GM18868 (cell line): ENCODE measurements at regions not wholly inside any gene's neighbourhood (a gene's known extent, or its start where the extent isn't known, plus 50 kb on each side); places are given as distances from the start of the nearest gene placed in this dataset.

Source experiments
- ATAC-seq: cut with Tn5 transposase; IDR thresholded peaks from one replicate; pipeline ENCODE4 v1.9.1; 2021; ENCODE audit warnings: mild to moderate bottlenecking, moderate library complexity; ENCODE audit not compliant: unreplicated experiment

DNA sequence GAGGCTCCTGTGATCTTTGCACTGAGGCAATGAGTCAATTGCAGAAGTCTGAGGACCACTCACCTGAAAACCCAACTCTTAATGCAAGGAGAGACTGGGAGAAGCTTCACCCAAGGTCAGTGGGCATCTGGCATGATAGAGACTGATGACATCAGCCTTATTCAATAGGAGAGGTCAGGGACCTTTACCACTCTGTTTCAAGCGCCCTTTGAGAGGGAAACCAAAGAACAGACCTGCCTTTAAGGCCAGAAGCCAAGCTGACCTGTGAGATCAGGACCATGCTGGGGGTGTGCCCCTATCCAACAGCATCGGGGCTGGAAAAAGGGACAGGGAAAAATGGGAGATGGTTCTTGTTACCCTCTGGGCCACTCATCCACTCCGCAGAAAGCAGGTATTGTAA, 83.3 kb upstream of the FOXN3 start:
- no peak for ATAC-seq

DNA sequence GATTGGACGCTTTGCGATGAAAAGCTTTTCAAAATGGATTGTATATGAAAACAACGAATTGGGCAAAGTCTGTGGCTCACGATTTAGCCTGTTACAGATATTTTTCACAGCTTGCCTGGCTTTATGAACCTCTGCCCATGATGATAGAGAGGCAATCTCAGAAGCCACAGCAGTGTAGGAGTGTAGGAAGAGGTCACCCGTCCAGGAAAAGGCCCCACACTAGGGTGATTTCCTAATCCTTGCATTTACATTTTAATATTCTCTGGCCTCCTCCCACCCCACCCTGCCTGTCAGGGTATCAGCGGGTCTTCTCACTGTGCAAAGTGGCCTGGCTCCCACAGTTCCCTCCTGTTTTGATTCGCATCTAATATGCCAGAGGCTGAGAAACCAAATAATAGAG, 81.8 kb upstream of the FOXN3 start:
- ATAC-seq = no peak

GRCh38 chr14:89495718-89496117, 78.7 kb upstream of the FOXN3 start:
- ATAC-seq = no peak

GRCh38 chr14:89493877-89494634, 77.0 kb upstream of the FOXN3 start:
- peak; percentile 99 for ATAC-seq

- ATAC-seq = no peak
Measured at GRCh38 chr14:89493406-89493805, 76.4 kb upstream of the FOXN3 start.

DNA sequence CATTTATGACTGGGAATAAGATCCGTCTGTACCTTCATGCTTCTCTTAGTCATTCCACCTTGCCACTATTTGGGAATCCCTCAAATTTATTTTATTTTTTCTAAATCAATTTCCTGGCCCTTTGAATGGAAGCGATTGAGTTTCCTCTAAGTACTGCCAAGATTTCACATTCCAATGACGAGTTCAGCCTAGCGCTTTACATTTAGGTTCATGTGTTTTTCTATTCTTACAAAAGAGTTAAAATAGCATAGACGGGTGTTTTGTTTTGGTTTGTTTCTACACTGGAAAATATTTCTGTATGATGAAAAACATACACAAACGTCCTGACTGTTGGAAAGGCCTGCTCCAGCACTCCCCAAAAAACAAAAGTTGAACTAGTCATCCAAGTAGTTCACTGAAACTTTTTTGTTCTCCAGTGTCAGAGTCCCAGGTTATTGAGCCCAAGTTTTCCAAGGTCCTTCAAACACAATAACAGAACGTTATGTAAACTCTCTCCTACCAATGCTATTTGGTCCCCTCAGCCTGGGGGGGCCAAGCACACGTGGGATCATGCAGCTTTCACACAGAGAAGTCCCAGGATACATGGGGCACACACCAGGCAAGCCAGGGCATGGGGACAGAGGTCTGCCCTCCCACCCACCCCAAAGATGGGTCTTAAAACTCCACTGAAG, 74.8 kb upstream of the FOXN3 start:
- ATAC-seq = no peak

DNA sequence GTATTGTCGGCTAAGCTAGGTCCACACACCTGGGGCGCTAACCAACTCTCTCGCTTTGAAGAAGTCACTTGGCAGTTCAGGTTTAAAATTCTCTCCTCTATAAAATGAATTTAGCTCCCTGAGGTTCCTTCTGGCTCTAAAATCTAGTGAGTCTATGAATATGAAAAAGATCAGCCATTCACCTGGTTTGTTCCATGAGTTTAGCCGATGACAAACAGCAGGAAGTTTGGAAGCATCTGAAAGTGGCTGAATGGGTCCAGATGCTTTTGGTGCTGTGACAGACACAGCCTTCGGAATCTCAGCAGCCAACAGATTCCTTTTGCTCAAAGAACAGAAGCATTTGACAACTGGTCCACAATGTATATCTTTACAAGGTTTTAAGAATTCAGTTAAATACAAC, 73.4 kb upstream of the FOXN3 start:
- no peak for ATAC-seq

GRCh38 chr14:89489761-89490437, 72.9 kb upstream of the FOXN3 start:
- no peak for ATAC-seq

- no peak for ATAC-seq
Measured at GRCh38 chr14:89486961-89487360, 69.9 kb upstream of the FOXN3 start.

DNA sequence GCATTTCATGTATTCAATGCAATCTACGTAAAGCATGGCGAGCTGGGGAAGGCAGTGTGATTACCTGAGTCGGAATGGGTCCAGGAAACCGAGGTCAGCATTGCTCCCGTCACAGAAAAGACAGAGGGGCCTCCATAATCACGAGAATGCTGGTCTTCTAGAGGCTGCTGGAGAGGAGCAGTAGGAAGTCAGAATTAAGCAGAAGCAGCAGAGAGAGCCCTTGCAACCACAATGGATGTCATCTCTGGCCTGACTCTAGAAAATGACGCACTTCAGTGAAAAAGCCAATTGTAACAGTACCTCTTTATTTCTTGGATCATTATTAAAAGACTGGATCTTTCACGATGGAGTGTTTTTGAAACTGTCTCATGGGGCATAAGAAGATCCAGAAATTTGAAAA, 69.5 kb upstream of the FOXN3 start:
- no peak for ATAC-seq

DNA sequence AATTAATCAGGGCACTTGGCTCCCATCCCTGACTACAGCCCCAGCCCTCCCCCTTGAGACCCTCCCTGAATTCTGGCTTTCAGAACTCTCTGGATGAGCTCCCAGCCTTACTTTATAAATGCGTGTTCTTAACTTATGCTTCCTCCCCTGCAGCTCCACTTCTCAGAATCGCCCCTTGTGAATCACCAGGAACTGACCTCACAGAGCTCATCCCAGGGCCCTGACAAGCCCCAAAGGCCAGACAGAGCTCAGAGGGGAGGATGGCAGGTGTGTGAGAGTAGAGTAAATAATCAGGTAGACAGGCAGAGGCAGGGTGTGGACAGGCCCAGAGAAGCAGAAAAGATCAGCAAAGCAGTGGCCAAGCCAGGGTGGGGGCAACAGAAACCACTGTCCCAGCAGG, 68.2 kb upstream of the FOXN3 start:
- ATAC-seq = no peak

DNA sequence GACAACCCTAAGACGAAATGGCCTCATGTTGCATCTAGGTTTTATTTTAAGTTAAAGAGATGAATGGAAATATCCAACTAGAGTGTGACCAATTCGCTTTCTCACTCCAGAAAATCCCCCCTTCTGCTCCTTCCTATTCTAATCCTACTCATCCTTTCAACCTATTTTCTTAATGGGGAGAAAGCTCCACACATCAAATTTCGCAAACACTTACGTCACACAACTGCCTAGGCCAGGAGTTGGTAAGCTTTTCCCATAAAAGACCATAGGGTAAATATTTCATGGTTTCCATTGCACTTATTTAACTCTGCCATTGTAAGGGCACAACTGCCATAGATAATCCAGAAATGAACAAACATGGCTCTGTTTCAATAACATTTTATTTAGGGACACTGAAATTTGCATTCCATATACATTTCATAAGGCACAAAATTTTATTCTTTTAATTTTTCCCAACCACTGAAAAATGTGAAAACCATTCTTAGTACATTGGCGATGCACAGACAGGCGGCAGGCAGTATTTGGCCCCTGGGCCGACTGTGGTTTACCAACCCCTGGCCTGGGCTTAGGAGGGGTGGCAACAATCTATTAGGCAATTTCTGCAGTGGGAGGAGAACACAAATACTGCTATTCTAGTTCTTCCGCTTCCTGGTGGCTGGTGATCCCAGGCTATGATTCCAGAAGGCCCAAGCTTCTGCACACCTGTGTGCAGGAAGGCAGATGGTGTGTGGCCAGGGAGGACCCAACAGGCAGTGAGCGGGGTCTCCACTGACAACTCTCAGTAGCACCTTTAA, 67.2 kb upstream of the FOXN3 start:
- no peak for ATAC-seq

DNA sequence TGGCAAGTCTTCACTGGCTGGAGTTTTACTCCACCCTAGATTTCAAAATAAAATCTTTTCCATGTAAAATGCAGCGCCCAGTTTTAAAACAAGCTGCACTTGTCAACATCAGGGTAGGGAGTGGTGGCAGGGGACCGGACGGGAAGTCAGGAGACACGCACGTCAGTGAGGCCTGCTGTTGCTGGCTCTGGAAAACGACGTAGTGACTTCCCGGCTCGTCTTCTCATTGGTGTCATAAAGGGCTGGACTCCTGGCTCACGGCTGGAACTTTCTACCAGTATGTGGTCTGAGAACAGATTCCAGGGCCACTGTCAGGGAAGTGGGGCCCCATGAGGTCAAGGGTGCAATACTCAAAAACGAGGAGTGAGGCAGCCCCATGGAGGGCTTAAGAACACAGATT, 64.2 kb upstream of the FOXN3 start:
- no peak for ATAC-seq

DNA sequence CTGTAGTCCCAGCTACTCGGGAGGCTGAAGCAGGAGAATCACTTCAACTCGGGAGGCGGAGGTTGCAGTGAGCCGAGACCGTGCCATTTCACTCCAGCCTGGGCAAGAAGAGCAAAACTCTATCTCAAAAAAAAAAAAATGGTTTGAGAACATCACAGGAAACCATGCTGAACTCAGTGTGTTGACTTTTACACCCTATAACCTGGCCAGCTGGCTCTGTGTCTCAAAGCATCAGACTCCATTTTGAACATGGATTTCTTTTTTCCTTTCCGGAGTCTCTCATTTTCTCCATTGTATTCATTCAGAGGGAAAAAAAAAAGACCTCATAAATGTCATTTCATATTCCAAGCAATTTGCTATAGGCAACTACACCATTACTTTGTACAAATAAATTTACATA, 63.2 kb upstream of the FOXN3 start:
- ATAC-seq = no peak

- ATAC-seq = no peak
Measured at GRCh38 chr14:89479802-89480201, 62.8 kb upstream of the FOXN3 start.

- no peak for ATAC-seq
Measured at GRCh38 chr14:89477391-89477790, 60.4 kb upstream of the FOXN3 start.

DNA sequence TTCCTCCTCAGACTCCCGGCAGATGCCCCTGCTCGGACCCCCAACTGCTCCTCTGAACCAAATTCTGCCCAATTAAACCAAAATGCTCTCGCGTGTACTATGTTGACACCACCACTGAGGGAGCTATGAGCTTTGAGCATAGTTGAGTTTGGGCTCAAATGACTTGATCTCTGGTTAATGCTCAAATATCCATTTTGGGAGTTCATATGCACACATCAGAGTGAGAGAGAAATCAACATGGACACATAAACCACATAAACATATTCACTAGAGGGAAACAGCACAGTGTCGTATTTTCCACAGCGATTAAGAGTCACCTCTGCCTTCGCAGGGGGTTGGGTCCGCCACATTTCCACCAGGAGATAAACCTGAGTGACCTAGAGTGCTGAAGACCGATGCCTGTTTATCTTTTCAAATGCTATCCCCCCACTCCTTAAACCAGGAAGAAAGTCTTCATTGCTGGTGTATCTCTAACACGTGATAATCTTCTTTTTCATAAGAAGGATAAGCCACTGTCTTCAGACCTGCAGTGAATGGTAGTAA, 59.4 kb upstream of the FOXN3 start:
- ATAC-seq = no peak

- ATAC-seq = no peak
Measured at GRCh38 chr14:89474464-89474863, 57.4 kb upstream of the FOXN3 start.

DNA sequence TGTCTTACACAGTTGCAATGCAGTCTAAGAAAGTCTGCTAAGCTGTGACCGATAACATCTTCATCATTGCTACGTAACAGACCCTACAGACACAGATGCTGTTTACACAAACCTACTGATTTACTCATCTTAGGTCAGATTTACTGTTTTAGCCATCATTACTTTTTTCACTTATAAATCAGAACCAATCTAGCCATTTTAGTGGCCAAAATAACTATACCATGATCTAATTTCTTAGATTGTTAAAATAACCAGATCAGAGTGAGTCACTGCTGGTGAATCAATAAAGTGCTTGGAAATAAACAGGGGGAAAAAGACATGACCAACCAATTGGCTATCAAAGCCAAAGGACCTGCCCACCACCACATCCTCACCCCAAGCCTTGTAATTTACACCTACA, 57.0 kb upstream of the FOXN3 start:
- ATAC-seq = no peak

DNA sequence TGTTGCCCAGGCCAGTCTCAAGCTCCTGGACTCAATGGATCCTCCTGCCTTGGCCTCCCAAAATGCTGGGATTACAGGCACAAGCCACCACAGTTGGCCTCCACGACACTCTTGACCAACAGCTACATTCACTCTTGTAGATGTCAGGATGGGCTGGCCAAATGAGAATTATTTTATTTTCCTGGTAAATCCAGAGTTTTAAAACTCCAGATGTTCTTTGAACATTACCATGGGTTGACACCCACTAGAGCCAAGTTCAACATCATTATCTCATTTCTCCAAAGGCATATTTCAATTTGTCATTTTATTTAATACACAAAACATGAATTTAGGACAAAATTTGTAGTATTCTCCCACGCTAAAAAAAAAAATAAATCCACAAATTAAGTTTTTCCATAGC, 56.5 kb upstream of the FOXN3 start:
- ATAC-seq = no peak

DNA sequence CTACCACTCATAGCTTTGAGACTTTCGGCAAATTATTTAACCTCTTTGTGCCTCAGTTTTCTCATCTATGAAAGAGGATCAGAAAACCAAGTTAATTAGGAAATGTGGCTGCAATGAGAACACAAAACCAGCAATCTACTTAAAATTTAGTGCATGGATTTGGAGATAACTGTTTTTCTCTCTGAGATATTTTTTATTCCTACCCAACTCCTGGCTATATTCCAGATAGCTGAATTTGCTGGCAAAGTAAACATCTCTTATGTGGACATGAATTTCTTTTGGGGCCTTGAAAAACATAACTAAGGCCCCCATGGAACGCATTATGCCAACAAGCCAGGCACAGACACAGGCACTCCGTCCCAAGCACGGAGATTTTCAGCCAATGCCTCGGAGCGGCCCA, 53.4 kb upstream of the FOXN3 start:
- no peak for ATAC-seq
